GM13976 (cell line): ENCODE measurements at regions not wholly inside any gene's neighbourhood (a gene's known extent, or its start where the extent isn't known, plus 50 kb on each side); places are given as distances from the start of the nearest gene placed in this dataset.

Experiments used
- DNase-seq: peaks from one replicate; pipeline ENCODE4 v3.0.0; 2012; ENCODE audit warnings: low spot score
- CTCF ChIP-seq: IDR thresholded peaks from 2 replicates; pipeline ENCODE4 v1.5.1; 2012; ENCODE audit warnings: borderline replicate concordance, mild to moderate bottlenecking; ENCODE audit not compliant: insufficient read depth; ENCODE audit errors: extremely low read depth, missing control alignments, control extremely low read depth
- in situ Hi-C: fragments of 300-500 bp; cut with MboI; formaldehyde crosslinking; loops from one replicate; pipeline ENCODE4 v1.12.0; 2022; ENCODE audit warnings: low sequenced_read_pairs, mixed read lengths, inconsistent platforms; ENCODE audit not compliant: unreplicated experiment

- in situ Hi-C loops, result no loop called here
- no peak for DNase-seq
- no peak for TF ChIP-seq CTCF
Measured at GRCh38 chr11:128407962-128408361, 179.4 kb downstream of the ETS1 start.

GRCh38 chr11:128405714-128406662 is 181.4 kb downstream of the ETS1 start:
- no peak for DNase-seq

GRCh38 chr11:128405112-128405511 is 182.2 kb downstream of the ETS1 start:
- DNase-seq, result no peak

More at GRCh38 chr11:128405714-128406662, 181.4 kb downstream of the ETS1 start:
- TF ChIP-seq CTCF, result no peak
- in situ Hi-C loops, result no loop called here

GRCh38 chr11:128404437-128404836 is 182.9 kb downstream of the ETS1 start:
- in situ Hi-C loops, result no loop called here
- DNase-seq, result no peak
- no peak for TF ChIP-seq CTCF

More at GRCh38 chr11:128405112-128405511, 182.2 kb downstream of the ETS1 start:
- TF ChIP-seq CTCF, result no peak
- in situ Hi-C loops, result no loop called here

- in situ Hi-C loops, result no loop called here
- TF ChIP-seq CTCF, result no peak
Measured at GRCh38 chr11:128400382-128401203, 186.8 kb downstream of the ETS1 start.

More at GRCh38 chr11:128400382-128401203, 186.8 kb downstream of the ETS1 start:
- DNase-seq, result no peak
